ACC112 (cell line): ENCODE measurements at regions not wholly inside any gene's neighbourhood (a gene's known extent, or its start where the extent isn't known, plus 50 kb on each side); places are given as distances from the start of the nearest gene placed in this dataset.

Experiments used
- H2AFZ ChIP-seq: fragments of 200-600 bp; sonication (generic); one replicate; pipeline ENCODE4 v1.6.0; 2017; ENCODE audit warnings: antibody characterized with exemption, low read length; ENCODE audit not compliant: unreplicated experiment
- H3K27ac ChIP-seq: fragments of 200-600 bp; sonication (generic); 2 replicates; pipeline ENCODE4 v1.5.1; 2014; ENCODE audit warnings: low read depth, mild to moderate bottlenecking, antibody characterized with exemption, low read length, moderate library complexity
- H3K27me3 ChIP-seq: fragments of 200-600 bp; sonication (generic); 2 replicates; pipeline ENCODE4 v1.6.1; 2014; ENCODE audit warnings: mild to moderate bottlenecking, antibody characterized with exemption, low read length, moderate library complexity, mixed read lengths; ENCODE audit not compliant: insufficient read depth
- H3K36me3 ChIP-seq: fragments of 200-600 bp; sonication (generic); 2 replicates; pipeline ENCODE4 v1.6.1; 2016; ENCODE audit warnings: mild to moderate bottlenecking, antibody characterized with exemption, low read length, moderate library complexity, mixed read lengths; ENCODE audit not compliant: insufficient read depth
- H3K4me1 ChIP-seq: fragments of 200-600 bp; sonication (generic); one replicate; pipeline ENCODE4 v1.6.1; 2016; ENCODE audit warnings: low read length, mixed read lengths; ENCODE audit not compliant: insufficient read depth, unreplicated experiment, control insufficient read depth
- H3K4me3 ChIP-seq: fragments of 200-600 bp; sonication (generic); 2 replicates; pipeline ENCODE4 v1.5.1; 2014; ENCODE audit warnings: mild to moderate bottlenecking, low read depth, low read length
- H3K79me2 ChIP-seq: fragments of 200-600 bp; sonication (generic); one replicate; pipeline ENCODE4 v1.6.0; 2016; ENCODE audit warnings: low read length; ENCODE audit not compliant: control insufficient read depth, unreplicated experiment, insufficient read depth

- H3K27ac ChIP-seq = no peak overlapping the region
- H3K79me2 ChIP-seq = no peaks in the 10 kb centered on the region
Observed at GRCh38 chr4:3353752-3354454, 61.1 kb downstream of the RGS12 start.

GRCh38 chr4:3354455-3354811 lies 61.6 kb downstream of the RGS12 start:
- H3K4me1 ChIP-seq = no peaks in the 10 kb centered on the region
- no peak overlapping the region for H2AFZ ChIP-seq
- H3K27me3 ChIP-seq = no peaks in the 10 kb centered on the region
- H3K79me2 ChIP-seq = no peaks in the 10 kb centered on the region
- H3K27ac ChIP-seq = no peak overlapping the region
- no peaks in the 10 kb centered on the region for H3K36me3 ChIP-seq
- no peak overlapping the region for H3K4me3 ChIP-seq

More at GRCh38 chr4:3353752-3354454, 61.1 kb downstream of the RGS12 start:
- Histone ChIP-seq H3K4me1 (no peaks in the 10 kb centered on the region), H3K27me3 (no peaks in the 10 kb centered on the region), H3K36me3 (no peaks in the 10 kb centered on the region), H3K4me3 (no peak overlapping the region), H2AFZ (no peak overlapping the region)

GRCh38 chr4:3355266-3355748 lies 62.5 kb downstream of the RGS12 start:
- H2AFZ ChIP-seq = no peak overlapping the region
- H3K36me3 ChIP-seq = no peaks in the 10 kb centered on the region
- no peaks in the 10 kb centered on the region for H3K79me2 ChIP-seq
- no peaks in the 10 kb centered on the region for H3K4me1 ChIP-seq
- H3K27me3 ChIP-seq = no peaks in the 10 kb centered on the region
- no peak overlapping the region for H3K27ac ChIP-seq
- no peak overlapping the region for H3K4me3 ChIP-seq

GRCh38 chr4:3358656-3359055 lies 65.8 kb downstream of the RGS12 start:
- H3K4me1 ChIP-seq = no peaks in the 10 kb centered on the region
- H3K4me3 ChIP-seq = no peak overlapping the region
- H3K36me3 ChIP-seq = no peaks in the 10 kb centered on the region
- H3K27me3 ChIP-seq = no peaks in the 10 kb centered on the region
- H3K27ac ChIP-seq = no peak overlapping the region
- no peak overlapping the region for H2AFZ ChIP-seq
- no peaks in the 10 kb centered on the region for H3K79me2 ChIP-seq

- no peaks in the 10 kb centered on the region for H3K79me2 ChIP-seq
- no peak overlapping the region for H3K4me3 ChIP-seq
- H3K27me3 ChIP-seq = no peaks in the 10 kb centered on the region
- no peak overlapping the region for H3K27ac ChIP-seq
- H2AFZ ChIP-seq = no peak overlapping the region
- no peaks in the 10 kb centered on the region for H3K36me3 ChIP-seq
- H3K4me1 ChIP-seq = no peaks in the 10 kb centered on the region
Observed at GRCh38 chr4:3360777-3361176, 68.0 kb downstream of the RGS12 start.

- H3K4me1 ChIP-seq = no peaks in the 10 kb centered on the region
- no peaks in the 10 kb centered on the region for H3K36me3 ChIP-seq
- H3K4me3 ChIP-seq = no peak overlapping the region
- no peaks in the 10 kb centered on the region for H3K27me3 ChIP-seq
- no peaks in the 10 kb centered on the region for H3K79me2 ChIP-seq
- H2AFZ ChIP-seq = no peak overlapping the region
- H3K27ac ChIP-seq = no peak overlapping the region
Observed at GRCh38 chr4:3361406-3361805, 68.6 kb downstream of the RGS12 start.

- no peak overlapping the region for H2AFZ ChIP-seq
- H3K4me1 ChIP-seq = no peaks in the 10 kb centered on the region
- no peaks in the 10 kb centered on the region for H3K27me3 ChIP-seq
- no peaks in the 10 kb centered on the region for H3K79me2 ChIP-seq
- H3K27ac ChIP-seq = no peak overlapping the region
- no peak overlapping the region for H3K4me3 ChIP-seq
- no peaks in the 10 kb centered on the region for H3K36me3 ChIP-seq
Observed at GRCh38 chr4:3361896-3362295, 69.1 kb downstream of the RGS12 start.

- no peaks in the 10 kb centered on the region for H3K4me1 ChIP-seq
- no peak overlapping the region for H3K4me3 ChIP-seq
- H3K36me3 ChIP-seq = no peaks in the 10 kb centered on the region
- no peaks in the 10 kb centered on the region for H3K27me3 ChIP-seq
- H2AFZ ChIP-seq = no peak overlapping the region
- H3K27ac ChIP-seq = no peak overlapping the region
- H3K79me2 ChIP-seq = no peaks in the 10 kb centered on the region
Observed at GRCh38 chr4:3362431-3363287, 69.8 kb downstream of the RGS12 start.

GRCh38 chr4:3363411-3364141 lies 70.8 kb downstream of the RGS12 start:
- H3K4me1 ChIP-seq = no peaks in the 10 kb centered on the region
- H3K36me3 ChIP-seq = no peaks in the 10 kb centered on the region
- no peak overlapping the region for H3K27ac ChIP-seq
- H3K79me2 ChIP-seq = no peaks in the 10 kb centered on the region
- no peak overlapping the region for H3K4me3 ChIP-seq
- H3K27me3 ChIP-seq = no peaks in the 10 kb centered on the region
- no peak overlapping the region for H2AFZ ChIP-seq

- H3K27me3 ChIP-seq = no peaks in the 10 kb centered on the region
- peaks cover 6% of the 10 kb centered on the region for H3K4me1 ChIP-seq
- no peak overlapping the region for H2AFZ ChIP-seq
Observed at GRCh38 chr4:3364199-3364598, 71.4 kb downstream of the RGS12 start.

More at GRCh38 chr4:3364199-3364598, 71.4 kb downstream of the RGS12 start:
- Histone ChIP-seq H3K4me3 (no peak overlapping the region), H3K36me3 (no peaks in the 10 kb centered on the region), H3K79me2 (no peaks in the 10 kb centered on the region), H3K27ac (no peak overlapping the region)
